Ovary (tissue), 7 donors: ENCODE measurements at regions not wholly inside any gene's neighbourhood (a gene's known extent, or its start where the extent isn't known, plus 50 kb on each side); places are given as distances from the start of the nearest gene placed in this dataset.

ENCODE experiments used
- DNase-seq, 5 donors: peaks; one replicate each; pipeline ENCODE4 v3.0.0-alpha.2; 2019 to 2020
- H3K27ac ChIP-seq, 2 donors: fragments of 200-600 bp; one replicate each; pipeline versions ENCODE4 v1.5.1 to v1.8.0; 2019 to 2022
- H3K27me3 ChIP-seq: fragments of 200-600 bp; one replicate; pipeline ENCODE4 v1.8.0; 2022
- H3K36me3 ChIP-seq: fragments of 200-600 bp; sonication (generic); one replicate; pipeline ENCODE4 v1.5.1; 2019
- H3K4me1 ChIP-seq: one replicate; pipeline ENCODE4 v1.8.1; 2013; ENCODE audit warnings: mild to moderate bottlenecking, moderate library complexity; ENCODE audit not compliant: insufficient read depth
- H3K4me3 ChIP-seq: fragments of 200-600 bp; sonication (generic); one replicate; pipeline ENCODE4 v1.5.1; 2017
- H3K9me3 ChIP-seq, 2 donors: fragments of 200-600 bp in 1 of 2; sonication (generic) in 1 of 2; one replicate each; pipeline versions ENCODE4 v1.5.1 to v1.8.1; 2013 to 2019; ENCODE audit warnings: mild to moderate bottlenecking in 1 of 2, moderate library complexity in 1 of 2
- EP300 ChIP-seq: sonication (generic); formaldehyde crosslinking; IDR thresholded peaks from one replicate; pipeline ENCODE4 v1.6.1; 2017; ENCODE audit warnings: antibody characterized with exemption
- POLR2A ChIP-seq: fragments of 450-650 bp; IDR thresholded peaks from one replicate; pipeline ENCODE4 v1.6.1; 2017; ENCODE audit warnings: antibody characterized with exemption, mild to moderate bottlenecking, moderate library complexity
- WGBS, 3 donors: extraction: QIAGEN DNeasy Blood & Tissue Kit in 1 of 3; methylation state at CpG; one replicate each; pipeline versions ENCODE4 v1.1.5 to v1.1.7; 2013 to 2017; 5-methylcytosine and 5-hydroxymethylcytosine counted together
- intact Hi-C, 4 donors: fragments of 100-400 bp; cut with DNase I; formaldehyde crosslinking; loops; one replicate each; pipeline versions ENCODE4 v1.11.0 to v1.15.1; 2022 to 2023
- TF ChIP-seq, protein P1 (sequence below), 3 donors: fragments of 450-650 bp in 2 of 3; fragments of 200-600 bp in 1 of 3; IDR thresholded peaks; one replicate each; pipeline versions ENCODE4 v1.5.1 to v1.8.0; 2016 to 2022; ENCODE audit warnings: antibody characterized with exemption in 3 of 3, mild to moderate bottlenecking in 1 of 3
- donor health status: DM: no; HTN: no; CAD: no; lungs with moderate emphysema.
- donor health status: DM: no; HTN: no; CAD: no.
- donor health status: Bipolar disorder and iron deficiency.
- donor health status: DM: no; HTN: no; CAD: no.
- donor health status: DM: yes; HTN: yes; CAD: no.

- Histone ChIP-seq H3K4me1 (peaks cover 3% of the 10 kb centered on the region), H3K4me3 (no peak overlapping the region), H3K27me3 (no peaks in the 10 kb centered on the region), H3K9me3 (no peaks in the 10 kb centered on the region), H3K27ac (no peak overlapping the region), H3K36me3 (no peaks in the 10 kb centered on the region)
- TF ChIP-seq, protein P1, sequence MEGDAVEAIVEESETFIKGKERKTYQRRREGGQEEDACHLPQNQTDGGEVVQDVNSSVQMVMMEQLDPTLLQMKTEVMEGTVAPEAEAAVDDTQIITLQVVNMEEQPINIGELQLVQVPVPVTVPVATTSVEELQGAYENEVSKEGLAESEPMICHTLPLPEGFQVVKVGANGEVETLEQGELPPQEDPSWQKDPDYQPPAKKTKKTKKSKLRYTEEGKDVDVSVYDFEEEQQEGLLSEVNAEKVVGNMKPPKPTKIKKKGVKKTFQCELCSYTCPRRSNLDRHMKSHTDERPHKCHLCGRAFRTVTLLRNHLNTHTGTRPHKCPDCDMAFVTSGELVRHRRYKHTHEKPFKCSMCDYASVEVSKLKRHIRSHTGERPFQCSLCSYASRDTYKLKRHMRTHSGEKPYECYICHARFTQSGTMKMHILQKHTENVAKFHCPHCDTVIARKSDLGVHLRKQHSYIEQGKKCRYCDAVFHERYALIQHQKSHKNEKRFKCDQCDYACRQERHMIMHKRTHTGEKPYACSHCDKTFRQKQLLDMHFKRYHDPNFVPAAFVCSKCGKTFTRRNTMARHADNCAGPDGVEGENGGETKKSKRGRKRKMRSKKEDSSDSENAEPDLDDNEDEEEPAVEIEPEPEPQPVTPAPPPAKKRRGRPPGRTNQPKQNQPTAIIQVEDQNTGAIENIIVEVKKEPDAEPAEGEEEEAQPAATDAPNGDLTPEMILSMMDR (IDR thresholded peaks at IDR 0.05) = no peak
- TF ChIP-seq EP300 (no peak), POLR2A (no peak)
- intact Hi-C loops = no loop called here
- WGBS, 3 donors = 60 to 62% (median 60%) methylated on average over 4 of the region's 4 CpGs
- no peak for DNase-seq
Observed at GRCh38 chr14:106826833-106827369, 1300.5 kb downstream of the TMEM121 start.

- intact Hi-C loops = no loop called here
- peak in 2 of 5 donors; percentile 35 to 55 for DNase-seq
- Histone ChIP-seq H3K4me3 (no peak overlapping the region), H3K27me3 (no peaks in the 10 kb centered on the region), H3K9me3 (no peaks in the 10 kb centered on the region), H3K4me1 (no peaks in the 10 kb centered on the region), H3K36me3 (no peaks in the 10 kb centered on the region), H3K27ac (no peak overlapping the region)
- TF ChIP-seq, protein P1 (IDR thresholded peaks at IDR 0.05) = no peak
- no peak for TF ChIP-seq EP300
- no peak for TF ChIP-seq POLR2A
- WGBS, 3 donors = 82 to 88% (median 84%) methylated on average over 10 to 11 of the region's 11 CpGs
Observed at GRCh38 chr14:106831322-106831720, 1304.9 kb downstream of the TMEM121 start.

GRCh38 chr14:106837870-106838269, 1311.5 kb downstream of the TMEM121 start:
- no peak for DNase-seq
- no peaks in the 10 kb centered on the region for H3K36me3 ChIP-seq
- H3K27ac ChIP-seq = no peak overlapping the region
- H3K4me3 ChIP-seq = no peak overlapping the region
- peaks cover 7% of the 10 kb centered on the region for H3K4me1 ChIP-seq
- intact Hi-C loops = no loop called here
- H3K27me3 ChIP-seq = no peaks in the 10 kb centered on the region
- no peaks in the 10 kb centered on the region for H3K9me3 ChIP-seq
- TF ChIP-seq EP300 (no peak), POLR2A (no peak)
- TF ChIP-seq, protein P1 (IDR thresholded peaks at IDR 0.05) = no peak
- WGBS, 3 donors = 40 to 66% (median 51%) methylated on average over 4 of the region's 4 CpGs

GRCh38 chr14:106838991-106839769, 1312.8 kb downstream of the TMEM121 start:
- intact Hi-C loops = no loop called here
- TF ChIP-seq, protein P1 (IDR thresholded peaks at IDR 0.05) = no peak
- TF ChIP-seq EP300 (no peak), POLR2A (no peak)
- no peaks in the 10 kb centered on the region for H3K27me3 ChIP-seq
- no peak overlapping the region for H3K27ac ChIP-seq
- WGBS, 3 donors = 86 to 88% (median 87%) methylated on average over 18 of the region's 18 CpGs
- H3K36me3 ChIP-seq = no peaks in the 10 kb centered on the region
- no peaks in the 10 kb centered on the region for H3K9me3 ChIP-seq
- no peak for DNase-seq
- H3K4me3 ChIP-seq = no peak overlapping the region
- peaks cover 8% of the 10 kb centered on the region for H3K4me1 ChIP-seq
